Midbrain (tissue), 1 donor: ENCODE measurements at regions not wholly inside any gene's neighbourhood (a gene's known extent, or its start where the extent isn't known, plus 50 kb on each side); places are given as distances from the start of the nearest gene placed in this dataset.

Source experiments
- DNase-seq: peaks from one replicate; lab custom pipeline; 2025; lab: John Stamatoyannopoulos, UW

DNA sequence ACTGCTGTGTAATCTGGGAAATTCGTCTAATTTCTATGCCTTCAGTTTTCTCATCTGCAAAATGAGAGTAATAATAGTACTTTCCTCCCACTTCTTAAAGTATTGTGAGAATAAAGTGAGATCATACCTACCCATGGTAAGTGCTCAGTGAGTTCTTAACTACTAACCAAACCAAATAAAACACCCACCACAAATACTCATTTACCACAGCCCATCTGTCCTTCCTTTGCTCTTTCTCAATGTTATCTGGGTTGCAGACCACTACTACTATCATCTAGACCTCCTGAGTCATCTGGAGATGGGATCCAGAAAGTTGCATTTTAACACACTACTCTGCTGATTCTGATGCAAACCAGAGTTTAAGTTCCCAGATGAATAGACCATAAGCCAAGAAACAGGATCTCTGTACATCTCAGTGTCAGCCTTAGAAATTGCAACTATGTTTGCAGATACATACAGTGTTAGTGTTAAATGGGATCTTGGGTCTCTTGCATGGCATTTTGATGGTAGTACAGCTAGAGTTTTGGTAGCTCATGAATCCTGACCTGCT, 105.4 kb upstream of the ATP10B start:
- DNase-seq, result no peak

DNA sequence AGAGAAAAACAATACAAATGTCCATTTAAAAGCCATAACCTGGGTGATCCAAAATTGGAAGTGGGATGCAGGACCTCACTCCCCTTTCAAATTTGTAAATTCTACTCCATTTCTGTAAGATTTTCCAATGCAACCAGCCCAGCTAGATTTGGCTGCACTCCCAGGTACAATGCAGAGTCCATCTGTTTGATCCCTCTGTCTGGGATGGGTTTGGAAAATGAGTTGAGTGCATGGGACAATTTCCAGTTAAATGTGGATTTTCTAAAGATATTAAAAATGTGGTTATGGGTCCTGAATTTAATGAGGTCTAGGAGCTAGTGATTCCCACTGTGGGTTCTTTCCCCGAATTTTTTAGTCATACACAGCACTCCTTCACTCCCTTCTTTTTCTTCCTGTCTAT, 104.0 kb upstream of the ATP10B start:
- no peak for DNase-seq

DNA sequence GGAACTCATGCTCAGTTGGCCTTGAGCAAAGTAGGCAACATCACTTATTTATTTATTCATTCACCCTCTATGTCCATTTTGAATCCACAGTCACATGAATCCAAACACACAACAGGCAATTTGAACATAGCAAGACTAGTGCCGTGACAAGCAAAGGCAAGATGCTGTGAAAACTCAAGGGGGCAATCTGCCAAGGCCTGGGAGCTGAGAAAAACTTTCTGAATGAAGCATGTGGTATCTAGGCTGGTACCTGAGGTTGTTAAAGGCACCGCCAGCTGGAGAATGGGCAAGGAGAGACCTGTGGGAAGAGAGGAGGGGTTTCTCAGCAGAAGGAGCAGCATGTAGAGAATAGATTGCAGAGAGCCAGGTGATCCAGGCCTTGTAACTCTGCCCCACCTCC, 98.3 kb upstream of the ATP10B start:
- no peak for DNase-seq

DNA sequence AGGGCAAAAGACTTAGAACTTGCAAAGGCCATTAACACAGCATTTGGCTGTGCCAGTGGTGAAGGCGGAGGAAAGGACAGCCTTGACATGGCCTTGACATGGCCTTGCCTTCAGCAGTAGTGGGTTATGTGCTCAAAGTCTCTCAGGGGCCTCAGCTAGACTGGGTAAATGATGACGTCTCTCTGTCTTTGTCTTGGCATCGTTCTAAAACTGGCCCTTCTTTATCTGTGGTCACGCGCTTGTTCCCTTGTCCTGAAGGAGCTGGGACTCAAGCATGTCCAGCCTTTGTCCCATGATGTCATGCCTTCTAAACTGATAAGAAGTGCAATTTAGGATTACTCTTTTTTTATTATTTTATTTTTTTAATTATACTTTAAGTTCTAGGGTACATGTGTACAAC, 88.7 kb upstream of the ATP10B start:
- DNase-seq, result no peak

DNA sequence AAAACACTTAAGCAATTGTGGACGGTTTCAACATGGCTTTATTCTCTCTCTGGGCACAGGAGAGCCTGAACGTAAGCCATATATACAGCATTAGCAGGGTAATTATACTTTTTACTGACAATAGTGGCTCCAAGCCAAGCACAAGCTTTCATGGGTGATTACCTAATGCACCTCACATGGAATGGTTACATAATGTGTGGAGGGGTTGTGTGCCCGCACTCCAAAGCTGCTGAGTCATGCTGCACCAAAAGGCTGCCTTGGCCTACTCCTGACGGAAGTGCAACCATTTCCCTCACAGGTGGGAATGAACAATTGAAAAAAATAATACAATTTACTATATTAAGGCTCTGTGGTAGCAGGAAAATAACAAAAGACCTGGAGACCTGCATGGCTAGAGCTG, 86.5 kb upstream of the ATP10B start:
- DNase-seq, result no peak

DNA sequence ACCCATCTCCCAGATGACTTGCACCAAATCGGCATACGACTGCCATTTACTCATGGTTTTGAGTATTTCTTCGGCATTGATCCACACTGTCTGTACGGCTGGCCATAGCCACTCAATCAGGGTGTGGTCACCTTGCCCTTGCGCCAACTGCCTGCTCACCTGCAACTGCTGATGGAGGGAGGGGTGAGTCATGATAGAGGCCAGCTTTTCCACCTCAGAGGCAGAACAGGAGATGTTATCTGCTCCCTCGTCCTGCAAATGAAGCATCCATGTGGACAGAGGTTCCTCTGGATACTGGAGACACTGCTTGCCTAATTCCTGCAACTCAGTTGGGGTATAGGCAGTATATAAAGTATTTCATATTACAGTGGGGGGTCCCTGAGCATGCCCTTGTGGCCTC, 85.6 kb upstream of the ATP10B start:
- DNase-seq, result no peak

DNA sequence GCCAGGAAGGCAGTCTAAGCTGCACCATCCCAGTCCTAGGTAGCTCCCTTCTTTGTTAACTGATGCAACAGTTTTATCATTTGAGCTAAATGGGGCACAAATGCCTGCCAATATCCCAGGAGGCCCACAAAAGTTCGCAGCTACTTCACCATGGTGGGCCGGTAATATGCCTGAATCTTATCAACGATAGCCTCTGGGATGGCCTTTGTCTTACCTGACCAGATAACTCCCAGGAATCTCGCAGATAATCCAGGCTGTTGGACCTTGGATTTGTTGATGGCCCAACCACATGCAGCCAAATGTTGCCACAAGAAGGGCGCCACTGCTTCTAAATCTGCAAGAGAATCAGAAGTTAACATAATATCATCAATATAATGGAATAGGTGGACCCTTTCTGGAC, 83.8 kb upstream of the ATP10B start:
- no peak for DNase-seq

DNA sequence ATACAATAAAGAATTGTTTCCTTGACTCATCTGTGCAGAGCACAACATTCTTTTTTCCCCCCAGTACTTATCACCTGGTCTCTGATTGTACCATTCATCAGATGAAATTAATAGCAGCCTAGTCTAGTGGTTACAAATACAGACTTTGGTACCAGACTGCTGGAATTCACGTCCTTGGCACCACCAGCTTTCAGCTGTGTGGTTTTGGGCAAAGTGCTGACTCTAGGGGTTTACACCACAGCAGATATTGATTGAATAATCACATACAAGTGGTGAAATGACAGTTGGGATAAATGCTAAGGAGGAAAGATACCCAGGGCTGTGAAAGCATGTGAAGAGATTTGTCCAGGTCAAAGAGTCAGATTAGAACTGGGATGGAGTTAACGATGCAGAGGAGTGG, 79.3 kb upstream of the ATP10B start:
- no peak for DNase-seq

DNA sequence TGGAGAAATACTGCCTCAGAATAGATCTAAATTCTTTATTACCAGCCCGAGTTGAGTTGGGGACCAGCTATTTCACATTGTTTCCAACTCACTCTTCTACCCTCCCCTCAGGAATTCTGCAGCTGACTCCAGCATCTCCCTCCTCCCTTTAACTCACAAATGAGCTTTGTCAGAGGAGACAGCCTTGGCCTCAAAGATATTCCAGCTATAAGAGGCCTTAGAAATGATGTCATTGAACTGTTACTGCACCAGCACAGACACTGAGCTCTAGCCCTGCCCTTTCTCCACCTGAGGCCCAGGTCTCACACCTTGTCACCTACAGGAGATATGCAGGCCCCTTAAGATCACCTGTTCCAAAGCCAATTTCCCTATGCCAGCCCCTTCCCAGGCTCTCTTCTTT, 78.4 kb upstream of the ATP10B start:
- DNase-seq, result peak; percentile 33

DNA sequence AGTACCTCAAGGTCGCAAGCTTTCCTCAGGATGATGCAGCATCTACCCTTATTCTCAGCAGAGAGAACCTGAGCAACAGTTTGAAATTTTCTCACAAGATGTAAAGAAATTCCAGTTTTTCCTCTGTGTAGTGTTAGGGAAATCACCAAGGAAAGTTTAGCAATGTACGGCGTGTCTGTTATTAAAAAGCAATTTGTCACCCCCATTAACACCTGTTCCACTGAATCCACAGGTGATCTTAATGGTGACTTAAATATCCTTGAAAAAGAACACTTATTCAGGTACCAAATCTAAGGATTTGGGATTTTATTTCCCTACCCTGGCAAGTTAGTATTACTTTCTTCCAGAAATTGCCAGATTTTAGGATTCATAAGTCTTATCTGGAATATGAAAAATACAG, 77.9 kb upstream of the ATP10B start:
- DNase-seq, result no peak

DNA sequence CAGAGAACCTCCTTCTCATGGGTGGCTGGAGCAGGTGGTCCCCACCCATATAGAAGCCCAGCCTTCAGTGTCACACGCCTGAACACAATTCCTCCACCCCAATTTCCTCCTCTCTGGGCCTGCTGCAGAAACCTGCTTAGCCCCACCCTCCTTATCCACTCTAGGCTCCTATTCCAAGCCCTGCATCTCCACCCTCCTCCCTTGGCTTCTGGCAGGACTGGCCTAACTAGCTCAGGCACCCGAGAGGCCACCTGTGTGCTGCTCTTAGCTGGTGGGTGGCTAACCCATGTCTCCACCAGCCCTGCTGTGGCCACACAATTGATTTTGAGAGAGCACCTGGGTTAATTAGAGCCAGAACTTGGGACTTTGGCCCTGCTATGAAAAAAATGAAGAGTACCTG, 77.3 kb upstream of the ATP10B start:
- DNase-seq, result no peak

DNA sequence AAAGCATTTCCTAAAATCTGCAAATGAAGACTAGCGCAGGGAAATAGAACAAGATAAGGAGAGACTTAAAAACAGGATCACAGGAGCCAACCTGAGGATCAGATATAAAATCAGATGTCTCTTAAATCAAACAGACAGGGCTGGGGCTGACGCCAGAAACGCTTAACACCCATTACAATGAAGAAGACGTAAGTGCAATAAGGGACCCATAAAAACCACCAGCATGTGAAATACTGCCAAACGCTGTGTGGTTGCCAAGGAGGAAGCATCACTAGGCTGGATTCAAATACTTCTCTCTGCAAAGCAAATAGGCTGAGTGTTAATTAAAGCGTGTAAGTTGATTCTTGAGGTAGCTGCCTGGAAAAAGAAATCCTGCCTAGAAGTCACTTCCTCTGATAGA, 74.4 kb upstream of the ATP10B start:
- peak; percentile 16 for DNase-seq

DNA sequence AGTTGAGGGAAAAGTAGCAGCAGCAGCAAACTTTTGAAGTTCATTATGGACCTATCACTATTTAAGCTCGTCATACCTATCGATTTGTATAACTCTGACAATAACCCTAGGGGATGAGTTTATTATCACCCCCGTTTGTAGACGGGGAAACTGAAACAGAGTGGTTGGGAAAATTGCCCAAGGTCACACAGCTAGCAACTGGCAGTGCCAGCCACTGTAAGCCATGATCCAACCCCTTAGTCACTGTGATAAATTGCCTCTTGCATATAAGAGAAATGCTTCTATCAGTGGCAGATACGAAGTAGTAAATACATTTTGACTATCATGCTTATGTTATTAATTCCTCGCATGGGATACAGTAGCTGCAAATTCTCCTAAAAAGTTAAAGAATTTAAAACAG, 73.3 kb upstream of the ATP10B start:
- DNase-seq, result no peak

DNA sequence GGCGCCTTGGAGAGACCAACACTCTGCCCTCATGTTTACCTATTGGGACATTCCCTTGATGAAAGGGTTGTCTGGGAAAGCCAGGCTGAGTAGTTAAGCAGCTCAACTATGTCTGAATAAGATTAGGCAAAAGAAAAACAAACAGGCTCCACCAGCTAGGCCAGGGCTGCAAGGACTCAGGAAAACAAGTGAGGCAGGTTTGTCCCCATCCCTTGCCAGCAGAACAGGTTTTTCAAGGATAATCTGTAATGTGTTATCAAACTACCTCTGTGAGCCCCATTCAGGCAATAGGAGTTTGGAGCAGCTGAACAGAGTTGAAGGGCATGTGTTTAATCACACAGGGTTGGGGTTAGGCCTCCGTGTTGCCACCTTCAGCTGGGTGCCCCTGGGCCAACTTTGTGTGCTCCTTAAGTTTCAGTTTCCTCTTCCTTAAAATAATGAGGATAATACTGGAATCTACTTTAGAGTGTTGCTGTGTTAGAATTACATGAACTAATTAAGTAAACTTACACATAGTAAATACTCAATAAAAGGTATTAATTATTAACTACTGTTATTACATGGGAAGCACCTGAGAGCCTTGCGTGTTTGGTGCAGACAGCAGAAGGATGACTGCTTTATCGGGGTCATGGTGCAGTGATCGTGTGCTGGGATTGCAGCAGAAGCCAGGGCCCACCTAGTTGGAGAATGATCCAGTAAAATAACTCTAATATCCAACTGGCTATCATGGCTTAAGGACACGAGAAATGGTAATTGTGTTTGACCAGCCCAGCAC, 72.1 kb upstream of the ATP10B start:
- no peak for DNase-seq

DNA sequence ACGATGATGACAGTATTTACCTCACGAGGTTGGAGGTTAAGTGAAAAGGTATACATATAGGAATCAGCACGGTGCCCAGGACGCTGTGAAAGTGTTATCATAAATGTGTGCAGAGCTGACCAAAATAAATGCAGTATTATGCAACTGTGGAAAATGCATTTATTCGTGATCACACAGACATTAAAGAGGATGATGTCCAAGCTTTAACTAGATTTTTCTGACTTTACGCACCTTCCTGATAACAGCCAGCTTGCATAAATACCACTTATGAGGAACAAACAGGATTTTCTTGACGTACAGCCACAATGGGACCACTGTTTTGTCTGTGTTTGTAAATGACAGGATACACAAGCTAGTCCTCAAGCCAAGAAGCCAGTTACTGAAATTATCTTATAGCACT, 71.4 kb upstream of the ATP10B start:
- DNase-seq, result no peak

DNA sequence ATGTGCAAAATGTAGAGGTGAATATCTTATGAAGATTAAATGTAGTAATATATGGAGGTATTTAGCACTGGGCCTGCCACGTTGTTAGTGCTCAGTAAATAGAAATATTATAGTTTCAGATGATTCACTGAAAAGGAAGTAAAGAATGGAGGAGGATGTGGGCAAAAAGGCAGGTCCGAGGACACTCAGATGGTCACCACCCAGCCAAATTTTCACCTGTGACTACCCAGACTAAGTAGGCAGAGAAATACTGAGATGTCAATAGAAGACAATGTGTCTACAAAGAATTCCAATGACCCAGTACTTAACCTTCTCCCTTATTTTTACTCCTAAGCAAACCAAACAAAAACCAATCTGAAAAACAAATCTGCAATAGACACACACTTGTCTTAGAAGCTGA, 70.3 kb upstream of the ATP10B start:
- DNase-seq, result no peak

DNA sequence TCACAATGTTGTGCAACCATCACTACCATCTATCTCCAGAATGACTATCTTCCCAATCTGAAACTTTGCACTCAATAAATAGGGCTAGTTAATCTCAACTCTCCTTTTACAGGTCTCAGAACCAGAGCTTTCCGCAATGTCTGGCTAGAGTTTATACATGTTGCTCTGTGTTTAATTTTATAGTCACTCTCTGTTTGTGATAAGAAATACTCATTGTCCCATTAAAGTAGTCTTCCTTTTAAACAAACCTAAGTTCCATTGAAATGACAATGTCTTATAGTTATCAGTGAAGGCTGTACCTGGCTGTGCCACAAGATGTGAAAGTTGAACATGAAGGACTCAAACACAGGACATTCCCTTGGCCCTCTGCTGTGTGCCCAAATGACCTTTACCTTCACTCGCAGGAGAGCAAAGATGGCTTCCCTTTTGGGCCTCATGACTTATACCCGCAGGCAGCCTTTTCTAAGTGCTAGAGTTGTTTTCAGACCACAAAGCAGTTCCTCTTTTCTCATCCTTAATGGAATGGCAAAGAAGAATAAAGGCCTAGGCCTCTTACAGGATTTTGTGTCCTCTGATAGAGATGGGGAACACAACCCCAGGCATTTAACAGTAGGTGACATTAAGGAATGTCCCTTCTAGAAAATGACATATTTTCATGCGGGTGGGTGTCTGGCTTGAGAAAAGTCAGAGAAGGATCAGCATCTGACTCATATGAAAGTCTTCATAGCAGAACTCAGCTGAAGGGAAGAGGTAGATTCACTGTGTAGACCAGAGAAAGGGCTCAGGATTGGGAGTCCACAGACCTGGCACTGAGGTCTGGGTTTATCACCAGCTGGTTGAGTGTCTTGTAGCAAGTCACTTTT, 69.6 kb upstream of the ATP10B start:
- DNase-seq, result no peak

DNA sequence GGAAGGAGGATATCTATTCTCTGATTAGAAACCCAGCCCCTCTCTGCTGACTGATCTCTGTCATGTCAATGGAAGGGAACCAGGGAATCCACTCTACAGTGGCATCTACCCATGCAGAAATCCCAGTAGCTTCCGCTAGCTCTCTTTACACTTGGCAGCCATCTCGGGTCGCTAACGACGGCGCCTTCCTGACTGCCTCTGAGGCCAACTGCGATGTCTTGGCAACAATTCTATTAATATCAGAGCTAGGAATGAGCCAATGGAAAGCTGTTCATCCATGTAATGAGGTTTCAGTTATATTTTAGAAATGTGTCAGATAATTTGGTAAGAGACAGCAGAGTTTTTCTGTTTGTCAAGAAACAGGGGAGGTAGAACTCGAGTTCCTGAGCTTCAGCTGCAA, 67.6 kb upstream of the ATP10B start:
- no peak for DNase-seq

DNA sequence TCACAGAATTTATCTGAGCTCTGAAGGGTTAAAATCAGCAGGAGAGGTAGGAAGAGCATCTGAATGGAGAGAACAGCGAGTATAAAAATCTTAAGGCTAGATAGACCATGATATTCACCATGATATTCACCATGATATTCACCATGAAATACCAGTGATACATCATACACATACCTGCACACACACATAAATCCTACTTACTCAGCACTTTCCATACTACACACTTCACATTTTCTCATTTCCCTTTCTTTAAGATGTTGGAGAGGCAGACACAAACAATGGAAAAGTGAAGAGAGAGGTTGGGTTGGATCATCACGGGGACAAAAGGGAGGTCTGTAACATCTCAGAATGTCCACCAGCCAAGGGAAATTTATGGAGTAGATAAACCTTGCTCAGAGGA, 66.4 kb upstream of the ATP10B start:
- no peak for DNase-seq

DNA sequence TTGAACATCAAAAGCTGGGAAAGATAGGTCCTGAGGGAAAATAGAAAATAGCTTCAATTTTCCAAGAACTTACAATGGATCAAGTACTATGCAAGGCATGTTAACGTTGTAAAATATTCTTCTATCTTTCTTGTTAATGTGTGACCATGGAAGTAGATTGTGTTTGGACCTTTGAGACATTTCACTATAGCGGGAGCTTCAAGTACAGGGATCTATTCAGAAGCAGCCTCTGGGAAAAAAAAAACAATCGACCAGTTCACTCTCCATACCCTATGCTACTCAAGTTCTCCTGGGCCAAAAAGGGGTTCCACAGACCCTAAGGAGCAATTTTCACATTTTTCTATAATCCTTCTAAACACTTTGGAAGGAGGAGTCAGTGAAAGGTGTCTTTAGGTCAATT, 54.1 kb upstream of the ATP10B start:
- no peak for DNase-seq

DNA sequence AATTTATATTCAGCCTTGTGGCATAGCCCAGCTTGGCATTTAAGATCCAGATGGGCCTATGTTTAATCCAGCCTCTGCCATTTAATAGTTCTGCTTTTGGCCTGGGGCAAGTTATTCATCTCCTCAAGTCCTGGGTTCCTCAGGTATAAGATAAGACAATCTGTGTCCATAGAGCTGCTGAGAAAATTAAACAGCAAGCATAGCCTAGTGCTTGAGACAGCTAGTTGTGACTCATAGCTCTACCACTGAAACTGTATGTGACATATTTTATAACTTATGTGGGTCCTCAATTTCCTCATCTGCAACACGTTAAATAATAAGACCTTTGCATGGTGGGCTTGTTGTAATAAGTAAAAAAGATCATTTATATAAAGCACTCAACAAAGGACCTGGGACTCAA, 53.3 kb upstream of the ATP10B start:
- DNase-seq, result no peak

DNA sequence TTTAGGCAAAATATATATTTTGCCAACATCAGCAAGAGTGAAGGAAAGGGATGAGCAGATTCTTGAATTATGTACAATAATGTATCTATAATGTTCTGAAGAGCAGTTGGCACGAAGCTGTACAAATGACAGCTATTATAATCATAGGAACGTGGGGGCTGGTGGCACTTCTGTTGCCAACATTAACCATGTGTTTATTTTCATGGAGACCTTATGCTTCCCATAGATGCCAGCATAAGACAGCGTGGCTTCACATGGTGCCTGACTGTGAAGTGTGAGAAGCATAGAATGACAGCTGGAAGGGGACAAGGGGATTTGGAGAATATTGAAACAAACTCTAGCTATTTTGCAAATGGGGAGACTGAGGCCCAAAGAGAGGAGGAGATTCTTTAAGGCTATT, 52.6 kb upstream of the ATP10B start:
- no peak for DNase-seq

DNA sequence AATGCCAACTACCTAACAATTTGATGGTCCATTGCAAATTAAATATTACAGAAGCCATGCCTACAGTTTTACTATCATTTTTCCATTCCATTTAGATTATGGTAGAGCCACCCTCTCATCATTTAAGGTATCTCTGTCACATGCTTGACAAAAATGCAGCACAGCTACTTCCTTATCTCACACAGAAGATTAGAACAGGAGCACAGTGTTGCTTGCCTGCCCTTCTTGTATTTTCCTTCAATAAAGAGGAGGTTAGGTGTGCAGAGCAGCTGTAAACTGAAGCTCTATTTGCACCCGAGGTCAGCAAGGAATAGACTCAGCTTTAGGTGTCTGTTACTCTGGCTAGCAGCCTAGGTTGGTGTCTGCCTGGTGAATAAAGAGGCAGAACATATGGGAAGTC, 51.5 kb upstream of the ATP10B start:
- no peak for DNase-seq
